CD8-positive, alpha-beta memory T cell (primary cell): ENCODE measurements at regions not wholly inside any gene's neighbourhood (a gene's known extent, or its start where the extent isn't known, plus 50 kb on each side); places are given as distances from the start of the nearest gene placed in this dataset.

Source experiments
- CTCF ChIA-PET: fragments of 350-600 bp; sonication (Branson Sonifier 250); formaldehyde crosslinking; loops from one replicate; lab custom pipeline; 2021; ENCODE audit warnings: antibody characterized with exemption; lab: Charles Lee
- POLR2A ChIA-PET: fragments of 350-600 bp; sonication (Branson Sonifier 250); formaldehyde crosslinking; loops from one replicate; lab custom pipeline; 2021; ENCODE audit warnings: antibody characterized with exemption; lab: Charles Lee
- DNase-seq, 5 donors: peaks; one replicate each; pipeline versions ENCODE4 v3.0.0 to v3.0.0-alpha.2; 2020 to 2022; ENCODE audit warnings: mixed read lengths in 1 of 5
- H3K27ac ChIP-seq: one replicate; pipeline ENCODE4 v1.7.0; 2013; ENCODE audit warnings: low read depth, mild to moderate bottlenecking, low read length, moderate library complexity
- H3K27me3 ChIP-seq: 2 replicates; pipeline ENCODE4 v1.7.0; 2013; ENCODE audit warnings: low read length, mild to moderate bottlenecking; ENCODE audit not compliant: insufficient read depth, poor library complexity, severe bottlenecking
- H3K36me3 ChIP-seq: 2 replicates; pipeline ENCODE4 v1.7.0; 2013; ENCODE audit warnings: mild to moderate bottlenecking, low read length, moderate library complexity; ENCODE audit not compliant: insufficient read depth
- H3K4me1 ChIP-seq: 2 replicates; pipeline ENCODE4 v1.7.0; 2013; ENCODE audit warnings: mild to moderate bottlenecking, low read length, moderate library complexity; ENCODE audit not compliant: insufficient read depth
- H3K4me3 ChIP-seq: 2 replicates; pipeline ENCODE4 v1.7.0; 2013; ENCODE audit warnings: mild to moderate bottlenecking, low read length
- H3K9me3 ChIP-seq: 2 replicates; pipeline ENCODE4 v1.7.0; 2013; ENCODE audit warnings: mild to moderate bottlenecking, low read length
- H3K27ac Mint-ChIP-seq, 8 donors: one replicate each; pipeline ENCODE4 v1.8.0; 2020 to 2021; ENCODE audit warnings: mixed read lengths in 8 of 8, mild to moderate bottlenecking in 6 of 8, inconsistent platforms in 3 of 8, moderate library complexity in 3 of 8
- H3K27me3 Mint-ChIP-seq, 2 donors: one replicate each; pipeline ENCODE4 v1.8.0; 2020 to 2021; ENCODE audit warnings: mixed read lengths in 2 of 2, mild to moderate bottlenecking in 1 of 2, moderate library complexity in 1 of 2
- H3K36me3 Mint-ChIP-seq, 3 donors: one replicate each; pipeline ENCODE4 v1.8.0; 2020 to 2021; ENCODE audit warnings: mixed read lengths in 3 of 3, inconsistent platforms in 1 of 3, mild to moderate bottlenecking in 1 of 3
- H3K4me1 Mint-ChIP-seq, 3 donors: one replicate each; pipeline ENCODE4 v1.8.0; 2020 to 2021; ENCODE audit warnings: mixed read lengths in 3 of 3, inconsistent platforms in 1 of 3, mild to moderate bottlenecking in 1 of 3
- H3K4me3 Mint-ChIP-seq, 7 donors: one replicate each; pipeline ENCODE4 v1.8.0; 2020 to 2021; ENCODE audit warnings: mixed read lengths in 7 of 7, mild to moderate bottlenecking in 6 of 7, moderate library complexity in 4 of 7, inconsistent platforms in 2 of 7
- H3K9me3 Mint-ChIP-seq, 5 donors: one replicate each; pipeline ENCODE4 v1.8.0; 2020 to 2022; ENCODE audit warnings: mixed read lengths in 5 of 5, mild to moderate bottlenecking in 3 of 5, moderate library complexity in 2 of 5, inconsistent platforms in 1 of 5

DNA sequence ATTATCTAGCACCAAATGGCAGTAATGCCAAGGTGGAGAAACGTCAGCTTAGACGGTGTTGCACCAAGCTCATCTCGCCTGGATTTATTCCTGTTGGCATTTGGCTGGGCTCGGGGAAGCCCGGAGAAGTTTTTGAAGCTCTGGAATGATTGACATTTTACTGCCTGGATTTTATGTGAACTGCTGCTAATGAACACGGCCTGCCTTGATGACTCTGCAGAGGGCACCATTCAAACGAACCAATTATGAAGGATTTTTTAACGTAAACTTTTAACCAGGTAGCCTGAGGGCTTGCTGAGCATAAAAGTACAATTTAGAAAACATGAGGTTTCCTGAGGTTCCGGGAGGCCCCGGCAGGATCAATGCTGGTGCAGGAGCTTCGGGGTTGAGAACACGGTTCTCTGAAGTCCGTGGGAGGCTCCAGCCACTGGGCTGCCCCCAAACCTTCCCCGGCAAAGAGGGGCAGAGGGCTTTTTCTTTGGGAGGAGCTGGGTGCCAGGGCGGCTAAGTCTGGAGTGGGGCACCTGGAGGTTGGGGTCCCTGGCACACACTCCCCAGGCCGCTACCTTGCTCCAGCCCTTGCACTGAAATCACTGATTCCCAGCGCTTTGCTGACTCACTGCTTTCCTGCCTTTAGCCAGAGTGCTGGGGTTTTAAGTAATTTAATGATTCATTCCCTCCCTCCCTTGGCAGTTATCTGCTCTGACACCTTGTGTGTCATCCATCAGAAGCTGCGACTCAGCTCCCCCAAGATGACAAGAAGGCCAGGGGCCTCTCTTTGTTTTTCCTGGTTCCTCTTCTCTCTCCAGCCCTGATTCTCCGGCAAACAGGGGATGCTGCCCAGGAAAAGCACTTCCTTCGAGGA is 161.2 kb upstream of the IRX3 start:
- no peak overlapping the region for H3K27ac Mint-ChIP-seq
- Histone ChIP-seq H3K4me3 (no peak overlapping the region), H3K36me3 (no peaks in the 10 kb centered on the region), H3K27ac (no peak overlapping the region), H3K9me3 (no peaks in the 10 kb centered on the region), H3K4me1 (no peaks in the 10 kb centered on the region), H3K27me3 (no peaks in the 10 kb centered on the region)
- CTCF ChIA-PET = no interaction called here
- peaks cover 0 to 3% (median 0%) of the 10 kb centered on the region in 5 donors for H3K9me3 Mint-ChIP-seq
- no peak for DNase-seq
- H3K4me3 Mint-ChIP-seq = no peak overlapping the region
- H3K4me1 Mint-ChIP-seq = no peaks in the 10 kb centered on the region
- peaks cover 8 to 13% of the 10 kb centered on the region in 2 donors for H3K27me3 Mint-ChIP-seq
- no peaks in the 10 kb centered on the region for H3K36me3 Mint-ChIP-seq
- POLR2A ChIA-PET = no interaction called here

DNA sequence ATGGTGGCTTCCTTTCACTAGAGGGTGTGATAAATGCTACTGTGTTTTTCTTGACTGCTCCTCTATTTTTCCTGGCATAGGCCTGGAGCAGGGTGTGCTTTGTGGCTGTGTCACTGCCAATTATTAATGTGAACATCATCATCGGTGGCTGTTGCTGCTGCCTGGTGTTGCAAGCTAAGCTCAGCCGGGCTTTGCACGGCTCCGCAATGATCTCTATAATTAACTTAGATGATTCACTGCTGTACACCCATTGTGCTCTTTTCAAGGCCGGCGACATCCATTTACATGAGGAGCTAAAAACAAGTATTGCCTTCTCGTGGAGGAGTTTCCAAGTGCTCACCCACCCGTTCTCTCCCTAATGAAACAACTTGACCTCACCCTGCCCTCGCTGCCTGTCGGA is 160.1 kb upstream of the IRX3 start:
- H3K4me1 Mint-ChIP-seq = no peaks in the 10 kb centered on the region
- H3K27ac Mint-ChIP-seq = no peak overlapping the region
- Histone ChIP-seq H3K4me1 (no peaks in the 10 kb centered on the region), H3K9me3 (no peaks in the 10 kb centered on the region), H3K4me3 (no peak overlapping the region), H3K36me3 (no peaks in the 10 kb centered on the region), H3K27ac (no peak overlapping the region), H3K27me3 (no peaks in the 10 kb centered on the region)
- no peak for DNase-seq
- H3K36me3 Mint-ChIP-seq = no peaks in the 10 kb centered on the region
- no peak overlapping the region for H3K4me3 Mint-ChIP-seq
- CTCF ChIA-PET = no interaction called here
- H3K27me3 Mint-ChIP-seq = peaks cover 4 to 13% of the 10 kb centered on the region in 2 donors
- H3K9me3 Mint-ChIP-seq = peaks cover 0 to 3% (median 0%) of the 10 kb centered on the region in 5 donors
- POLR2A ChIA-PET = no interaction called here

- POLR2A ChIA-PET = no interaction called here
- no peaks in the 10 kb centered on the region for H3K27me3 ChIP-seq
- H3K27ac ChIP-seq = no peak overlapping the region
- H3K4me3 ChIP-seq = no peak overlapping the region
- no peaks in the 10 kb centered on the region for H3K4me1 ChIP-seq
- H3K27ac Mint-ChIP-seq = no peak overlapping the region
- no peaks in the 10 kb centered on the region for H3K4me1 Mint-ChIP-seq
- no peaks in the 10 kb centered on the region for H3K9me3 ChIP-seq
- no peaks in the 10 kb centered on the region for H3K36me3 Mint-ChIP-seq
- CTCF ChIA-PET = no interaction called here
- H3K4me3 Mint-ChIP-seq = no peak overlapping the region
- DNase-seq = no peak
- peaks cover 4 to 10% of the 10 kb centered on the region in 2 donors for H3K27me3 Mint-ChIP-seq
- H3K36me3 ChIP-seq = no peaks in the 10 kb centered on the region
- H3K9me3 Mint-ChIP-seq = peaks cover 0 to 3% (median 0%) of the 10 kb centered on the region in 5 donors
Measured at GRCh38 chr16:54444851-54445458, 158.4 kb upstream of the IRX3 start.

- DNase-seq = no peak
- ChIA-PET CTCF (no interaction called here), POLR2A (no interaction called here)
- no peaks in the 10 kb centered on the region for H3K4me1 Mint-ChIP-seq
- H3K36me3 Mint-ChIP-seq = no peaks in the 10 kb centered on the region
- no peaks in the 10 kb centered on the region for H3K4me1 ChIP-seq
- H3K9me3 ChIP-seq = no peaks in the 10 kb centered on the region
- no peak overlapping the region for H3K27ac Mint-ChIP-seq
- no peaks in the 10 kb centered on the region for H3K36me3 ChIP-seq
- no peak overlapping the region for H3K27ac ChIP-seq
- H3K4me3 ChIP-seq = no peak overlapping the region
- peaks cover 0 to 5% of the 10 kb centered on the region in 2 donors for H3K27me3 Mint-ChIP-seq
- no peaks in the 10 kb centered on the region for H3K27me3 ChIP-seq
- H3K4me3 Mint-ChIP-seq = no peak overlapping the region
- H3K9me3 Mint-ChIP-seq = peaks cover 0 to 3% (median 0%) of the 10 kb centered on the region in 5 donors
Measured at GRCh38 chr16:54443839-54444238, 157.3 kb upstream of the IRX3 start.

GRCh38 chr16:54443352-54443751 is 156.8 kb upstream of the IRX3 start:
- ChIA-PET POLR2A (no interaction called here), CTCF (no interaction called here)
- Mint-ChIP-seq H3K36me3 (no peaks in the 10 kb centered on the region), H3K4me3 (no peak overlapping the region), H3K27me3 (peaks cover 0 to 3% of the 10 kb centered on the region in 2 donors), H3K27ac (no peak overlapping the region), H3K9me3 (peaks cover 0 to 4% (median 0%) of the 10 kb centered on the region in 5 donors), H3K4me1 (no peaks in the 10 kb centered on the region)
- Histone ChIP-seq H3K4me1 (no peaks in the 10 kb centered on the region), H3K27me3 (no peaks in the 10 kb centered on the region), H3K4me3 (no peak overlapping the region), H3K27ac (no peak overlapping the region), H3K36me3 (no peaks in the 10 kb centered on the region), H3K9me3 (no peaks in the 10 kb centered on the region)
- DNase-seq = no peak

GRCh38 chr16:54442864-54443263 is 156.3 kb upstream of the IRX3 start:
- no peaks in the 10 kb centered on the region for H3K27me3 Mint-ChIP-seq
- H3K4me1 Mint-ChIP-seq = no peaks in the 10 kb centered on the region
- no peak overlapping the region for H3K27ac Mint-ChIP-seq
- Histone ChIP-seq H3K27ac (no peak overlapping the region), H3K27me3 (no peaks in the 10 kb centered on the region), H3K36me3 (no peaks in the 10 kb centered on the region), H3K9me3 (no peaks in the 10 kb centered on the region), H3K4me3 (no peak overlapping the region), H3K4me1 (no peaks in the 10 kb centered on the region)
- H3K9me3 Mint-ChIP-seq = peaks cover 0 to 4% (median 0%) of the 10 kb centered on the region in 5 donors
- DNase-seq = no peak
- H3K4me3 Mint-ChIP-seq = no peak overlapping the region
- ChIA-PET POLR2A (no interaction called here), CTCF (no interaction called here)
- no peaks in the 10 kb centered on the region for H3K36me3 Mint-ChIP-seq

GRCh38 chr16:54438469-54438868 is 151.9 kb upstream of the IRX3 start:
- ChIA-PET POLR2A (no interaction called here), CTCF (no interaction called here)
- no peaks in the 10 kb centered on the region for H3K36me3 Mint-ChIP-seq
- no peak overlapping the region for H3K27ac Mint-ChIP-seq
- no peaks in the 10 kb centered on the region for H3K36me3 ChIP-seq
- H3K4me3 ChIP-seq = no peak overlapping the region
- H3K27me3 ChIP-seq = no peaks in the 10 kb centered on the region
- no peaks in the 10 kb centered on the region for H3K9me3 ChIP-seq
- no peaks in the 10 kb centered on the region for H3K4me1 Mint-ChIP-seq
- no peak for DNase-seq
- peaks cover 3 to 9% of the 10 kb centered on the region in 2 donors for H3K27me3 Mint-ChIP-seq
- peaks cover 0 to 5% (median 0%) of the 10 kb centered on the region in 5 donors for H3K9me3 Mint-ChIP-seq
- H3K27ac ChIP-seq = no peak overlapping the region
- no peak overlapping the region for H3K4me3 Mint-ChIP-seq
- H3K4me1 ChIP-seq = no peaks in the 10 kb centered on the region

DNA sequence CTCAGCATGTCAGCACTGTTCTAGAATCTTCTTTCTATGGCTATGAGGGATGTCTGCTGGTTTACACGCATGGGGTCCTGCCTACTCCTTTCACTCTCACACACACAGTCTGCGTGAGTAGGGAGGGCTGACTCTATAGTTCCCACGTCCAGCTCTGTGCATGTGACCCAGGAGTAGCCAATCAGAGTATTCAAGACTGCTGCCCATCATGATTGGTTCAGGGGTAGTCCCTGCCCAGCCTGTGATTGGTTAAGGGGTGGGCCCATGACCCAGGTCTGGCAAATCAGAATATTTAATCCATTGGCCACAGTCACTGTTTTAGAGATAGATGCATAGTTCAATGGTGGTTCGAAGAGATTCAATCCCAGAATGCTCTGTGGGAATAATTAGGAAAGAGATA is 151.3 kb upstream of the IRX3 start:
- H3K27ac ChIP-seq = no peak overlapping the region
- no peak for DNase-seq
- POLR2A ChIA-PET = no interaction called here
- CTCF ChIA-PET = no interaction called here
- Mint-ChIP-seq H3K27me3 (peaks cover 3 to 15% of the 10 kb centered on the region in 2 donors), H3K9me3 (peaks cover 0 to 5% (median 0%) of the 10 kb centered on the region in 5 donors), H3K4me3 (no peak overlapping the region), H3K36me3 (no peaks in the 10 kb centered on the region), H3K27ac (no peak overlapping the region), H3K4me1 (no peaks in the 10 kb centered on the region)
- no peaks in the 10 kb centered on the region for H3K36me3 ChIP-seq
- no peaks in the 10 kb centered on the region for H3K9me3 ChIP-seq
- H3K4me1 ChIP-seq = no peaks in the 10 kb centered on the region
- H3K4me3 ChIP-seq = no peak overlapping the region
- H3K27me3 ChIP-seq = no peaks in the 10 kb centered on the region
